ENCODE measurements at regions not wholly inside any gene's neighbourhood (a gene's known extent, or its start where the extent isn't known, plus 50 kb on each side); places are given as distances from the start of the nearest gene placed in this dataset.

- no peak overlapping the region for H3K4me3 ChIP-seq (replicated peaks in 1 of 3; ENCODE audit: insufficient read depth in 1 of 3, low read depth in 1 of 3, low read length in 3 of 3)
- no peaks in the 10 kb centered on the region for H3K9me3 ChIP-seq (replicated peaks; ENCODE audit: control insufficient read depth, insufficient read depth, low read length)
- intact Hi-C loops (cut with micrococcal nuclease) (no loop called here), dilution Hi-C loops (cut with MboI; ENCODE audit: extremely low pct_ligation_motif_present, low sequenced_read_pairs) (no loop called here)
- H3K9ac ChIP-seq (replicated peaks; ENCODE audit: extremely low read depth, insufficient read depth, low read length) = no peak overlapping the region
- TF ChIP-seq EZH2 (IDR thresholded peaks at IDR 0.05; ENCODE audit: borderline replicate concordance, low read depth, low read length, severe bottlenecking) (no peak), FOS (IDR thresholded peaks at IDR 0.05; ENCODE audit: borderline replicate concordance, insufficient read depth, low read length) (no peak), JUN (IDR thresholded peaks at IDR 0.05; ENCODE audit: borderline replicate concordance, insufficient read depth, insufficient read length, low read depth) (no peak), POLR2A (IDR thresholded peaks at IDR 0.05; ENCODE audit: low read depth, low read length) (no peak), GATA2 (IDR thresholded peaks at IDR 0.05; ENCODE audit: insufficient read depth, insufficient read length, low read depth, low read length) (no peak), POLR2AphosphoS5 (IDR thresholded peaks at IDR 0.05; ENCODE audit: insufficient read depth, low read depth, low read length) (no peak), MYC (IDR thresholded peaks at IDR 0.05; ENCODE audit: low read depth, low read length) (no peak)
- TF ChIP-seq, protein P1, sequence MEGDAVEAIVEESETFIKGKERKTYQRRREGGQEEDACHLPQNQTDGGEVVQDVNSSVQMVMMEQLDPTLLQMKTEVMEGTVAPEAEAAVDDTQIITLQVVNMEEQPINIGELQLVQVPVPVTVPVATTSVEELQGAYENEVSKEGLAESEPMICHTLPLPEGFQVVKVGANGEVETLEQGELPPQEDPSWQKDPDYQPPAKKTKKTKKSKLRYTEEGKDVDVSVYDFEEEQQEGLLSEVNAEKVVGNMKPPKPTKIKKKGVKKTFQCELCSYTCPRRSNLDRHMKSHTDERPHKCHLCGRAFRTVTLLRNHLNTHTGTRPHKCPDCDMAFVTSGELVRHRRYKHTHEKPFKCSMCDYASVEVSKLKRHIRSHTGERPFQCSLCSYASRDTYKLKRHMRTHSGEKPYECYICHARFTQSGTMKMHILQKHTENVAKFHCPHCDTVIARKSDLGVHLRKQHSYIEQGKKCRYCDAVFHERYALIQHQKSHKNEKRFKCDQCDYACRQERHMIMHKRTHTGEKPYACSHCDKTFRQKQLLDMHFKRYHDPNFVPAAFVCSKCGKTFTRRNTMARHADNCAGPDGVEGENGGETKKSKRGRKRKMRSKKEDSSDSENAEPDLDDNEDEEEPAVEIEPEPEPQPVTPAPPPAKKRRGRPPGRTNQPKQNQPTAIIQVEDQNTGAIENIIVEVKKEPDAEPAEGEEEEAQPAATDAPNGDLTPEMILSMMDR (IDR thresholded peaks at IDR 0.05; ENCODE audit: extremely low read depth in 1 of 2, insufficient read depth in 1 of 2, low read depth in 1 of 2, low read length in 2 of 2) = no peak
- TF ChIP-seq, protein P2, sequence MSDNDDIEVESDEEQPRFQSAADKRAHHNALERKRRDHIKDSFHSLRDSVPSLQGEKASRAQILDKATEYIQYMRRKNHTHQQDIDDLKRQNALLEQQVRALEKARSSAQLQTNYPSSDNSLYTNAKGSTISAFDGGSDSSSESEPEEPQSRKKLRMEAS (IDR thresholded peaks at IDR 0.05; ENCODE audit: insufficient read depth, insufficient read length) = no peak
- BruUV-seq (replicated peaks) = no TSS peak
- no peaks in the 10 kb centered on the region for H3K79me2 ChIP-seq (ENCODE audit: control insufficient read depth, insufficient read depth, low read length)
- POLR2A ChIA-PET = no interaction called here
- no peak overlapping the region for H2AFZ ChIP-seq (ENCODE audit: low read depth, low read length)
- DNase-seq (ENCODE audit: low read depth, low spot score) = no peak
- H3K27ac ChIP-seq (ENCODE audit: insufficient read depth, low read depth, low read length) = no peak overlapping the region
- H4K20me1 ChIP-seq (replicated peaks; ENCODE audit: control insufficient read depth, extremely low read depth, insufficient read depth, low read length) = no peaks in the 10 kb centered on the region
- no peaks in the 10 kb centered on the region for H3K9me1 ChIP-seq (replicated peaks; ENCODE audit: control insufficient read depth, extremely low read depth, insufficient read depth, low read length)
- H3K27me3 ChIP-seq (ENCODE audit: control insufficient read depth in 2 of 2, insufficient read depth in 2 of 2, low read length in 2 of 2) = no peaks in the 10 kb centered on the region
- H3K36me3 ChIP-seq (ENCODE audit: control insufficient read depth in 2 of 2, extremely low read depth in 1 of 2, insufficient read depth in 2 of 2, low read length in 2 of 2) = no peaks in the 10 kb centered on the region
- H3K4me1 ChIP-seq (ENCODE audit: control insufficient read depth, extremely low read depth, insufficient read depth, low read length) = no peaks in the 10 kb centered on the region
- FAIRE-seq = no peak
- H3K4me2 ChIP-seq (ENCODE audit: insufficient read depth, low read length) = no peak overlapping the region
- CTCF ChIA-PET = no interaction called here
Observed at GRCh38 chr16:55273959-55274358, 50.0 kb upstream of the IRX6 start.

All from endothelial cell of umbilical vein (primary cell).